Uterus (tissue), 3 donors: ENCODE measurements at regions not wholly inside any gene's neighbourhood (a gene's known extent, or its start where the extent isn't known, plus 50 kb on each side); places are given as distances from the start of the nearest gene placed in this dataset.
"Not testable (repeated sequence)": the region's sequence is repeated elsewhere in the genome, so short reads cannot be mapped to it uniquely, and the experiment has no call there.

ENCODE experiments used
- DNase-seq, 2 donors: peaks; one replicate each; pipeline ENCODE4 v3.0.0-alpha.2; 2019 to 2020
- H3K27ac ChIP-seq, 2 donors: fragments of 200-600 bp; sonication (generic); 1 replicate in 1 of 2; 2 replicates in 1 of 2; pipeline ENCODE4 v1.5.1; 2016 to 2018
- H3K27me3 ChIP-seq, 2 donors: fragments of 200-600 bp; sonication (generic); one replicate each; pipeline ENCODE4 v1.5.1; 2018 to 2019; ENCODE audit warnings: control low read depth in 1 of 2
- H3K36me3 ChIP-seq, 2 donors: fragments of 200-600 bp; sonication (generic); one replicate each; pipeline ENCODE4 v1.5.1; 2019; ENCODE audit warnings: control low read depth in 1 of 2
- H3K4me1 ChIP-seq, 2 donors: fragments of 200-600 bp; sonication (generic); one replicate each; pipeline ENCODE4 v1.5.1; 2018 to 2019; ENCODE audit warnings: control low read depth in 1 of 2
- H3K4me3 ChIP-seq, 2 donors: fragments of 200-600 bp; sonication (generic); 1 replicate in 1 of 2; 2 replicates in 1 of 2; pipeline ENCODE4 v1.5.1; 2018 to 2019; ENCODE audit warnings: mild to moderate bottlenecking in 1 of 2
- H3K9me3 ChIP-seq, 2 donors: fragments of 200-600 bp; sonication (generic); one replicate each; pipeline ENCODE4 v1.5.1; 2019; ENCODE audit warnings: control low read depth in 1 of 2
- POLR2A ChIP-seq, 2 donors: fragments of 450-650 bp; IDR thresholded peaks; one replicate each; pipeline ENCODE4 v1.6.1; 2016; ENCODE audit warnings: antibody characterized with exemption in 2 of 2, mild to moderate bottlenecking in 1 of 2, moderate library complexity in 1 of 2
- intact Hi-C: fragments of 100-400 bp; cut with DNase I; formaldehyde crosslinking; loops from one replicate; pipeline ENCODE4 v1.15.1; 2023; ENCODE audit warnings: low total_unique reads
- TF ChIP-seq, protein P1 (sequence below), 4 experiments: fragments of 200-600 bp in 2 of 4; fragments of 450-650 bp in 2 of 4; sonication (generic) in 2 of 4; IDR thresholded peaks; one replicate each; pipeline ENCODE4 v1.5.1; 2016 to 2019; ENCODE audit warnings: antibody characterized with exemption in 4 of 4, mild to moderate bottlenecking in 2 of 4, moderate library complexity in 1 of 4
- donor health status: DM: yes; HTN: yes; CAD: no.

DNA sequence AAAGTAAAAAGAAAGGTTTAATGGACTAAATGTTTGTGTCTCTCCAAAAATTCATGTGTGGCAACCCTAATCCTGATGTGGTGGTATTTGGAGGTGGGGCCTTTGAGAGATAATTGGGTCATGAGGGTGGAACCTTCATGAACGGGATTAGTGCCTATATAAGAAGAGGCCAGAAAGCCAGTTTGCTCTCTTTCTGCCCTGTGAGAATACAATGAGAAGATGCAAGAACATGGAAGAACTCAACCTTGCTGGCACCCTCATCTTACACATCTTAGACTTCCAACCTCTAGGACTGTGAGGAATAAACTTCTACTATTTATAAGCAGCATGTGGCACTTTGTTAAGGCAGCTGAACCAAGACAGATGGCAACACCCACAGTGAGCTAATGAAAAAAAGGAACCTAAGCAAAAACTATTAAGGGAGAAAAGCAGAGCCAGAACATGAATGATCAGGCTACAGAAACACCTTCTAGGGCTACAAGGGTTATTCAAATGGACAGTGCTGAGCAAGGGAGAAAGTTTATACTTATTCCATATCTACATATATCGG lies 159.5 kb downstream of the PLK2 start:
- Histone ChIP-seq H3K36me3 (no peaks in the 10 kb centered on the region), H3K4me3 (no peak overlapping the region), H3K4me1 (no peaks in the 10 kb centered on the region), H3K9me3 (no peaks in the 10 kb centered on the region), H3K27me3 (no peaks in the 10 kb centered on the region), H3K27ac (no peak overlapping the region)
- intact Hi-C loops = no loop called here
- DNase-seq = no peak
- TF ChIP-seq, protein P1, sequence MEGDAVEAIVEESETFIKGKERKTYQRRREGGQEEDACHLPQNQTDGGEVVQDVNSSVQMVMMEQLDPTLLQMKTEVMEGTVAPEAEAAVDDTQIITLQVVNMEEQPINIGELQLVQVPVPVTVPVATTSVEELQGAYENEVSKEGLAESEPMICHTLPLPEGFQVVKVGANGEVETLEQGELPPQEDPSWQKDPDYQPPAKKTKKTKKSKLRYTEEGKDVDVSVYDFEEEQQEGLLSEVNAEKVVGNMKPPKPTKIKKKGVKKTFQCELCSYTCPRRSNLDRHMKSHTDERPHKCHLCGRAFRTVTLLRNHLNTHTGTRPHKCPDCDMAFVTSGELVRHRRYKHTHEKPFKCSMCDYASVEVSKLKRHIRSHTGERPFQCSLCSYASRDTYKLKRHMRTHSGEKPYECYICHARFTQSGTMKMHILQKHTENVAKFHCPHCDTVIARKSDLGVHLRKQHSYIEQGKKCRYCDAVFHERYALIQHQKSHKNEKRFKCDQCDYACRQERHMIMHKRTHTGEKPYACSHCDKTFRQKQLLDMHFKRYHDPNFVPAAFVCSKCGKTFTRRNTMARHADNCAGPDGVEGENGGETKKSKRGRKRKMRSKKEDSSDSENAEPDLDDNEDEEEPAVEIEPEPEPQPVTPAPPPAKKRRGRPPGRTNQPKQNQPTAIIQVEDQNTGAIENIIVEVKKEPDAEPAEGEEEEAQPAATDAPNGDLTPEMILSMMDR (IDR thresholded peaks at IDR 0.05) = no peak
- TF ChIP-seq POLR2A (IDR thresholded peaks at IDR 0.05) = no peak

DNA sequence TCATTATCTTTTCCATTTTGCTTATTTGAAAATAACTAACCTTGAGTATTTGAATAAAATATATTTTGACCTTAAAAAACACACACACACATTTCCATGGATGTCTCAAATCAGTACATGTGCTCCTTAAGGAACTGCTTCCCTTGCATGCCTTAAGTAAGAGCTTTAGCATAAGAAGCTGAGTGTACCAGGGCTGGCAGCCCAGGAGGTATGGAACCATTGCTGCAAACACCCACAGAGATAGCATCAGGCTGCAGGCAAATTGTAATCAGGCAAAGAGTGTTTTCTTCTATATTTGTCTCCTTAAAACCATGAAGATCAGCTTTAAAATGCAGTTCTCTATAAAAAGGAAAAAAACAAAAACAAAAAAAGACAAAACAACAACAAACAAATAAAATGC lies 160.6 kb downstream of the PLK2 start:
- no peak for DNase-seq
- H3K4me1 ChIP-seq = no peaks in the 10 kb centered on the region
- H3K9me3 ChIP-seq = no peaks in the 10 kb centered on the region
- H3K4me3 ChIP-seq = no peak overlapping the region
- no peaks in the 10 kb centered on the region for H3K27me3 ChIP-seq
- TF ChIP-seq, protein P1 (IDR thresholded peaks at IDR 0.05) = no peak
- TF ChIP-seq POLR2A (IDR thresholded peaks at IDR 0.05) = no peak
- H3K27ac ChIP-seq = no peak overlapping the region
- intact Hi-C loops = no loop called here
- H3K36me3 ChIP-seq = no peaks in the 10 kb centered on the region

GRCh38 chr5:58294598-58295305 lies 165.1 kb downstream of the PLK2 start:
- no peaks in the 10 kb centered on the region for H3K4me1 ChIP-seq
- H3K27me3 ChIP-seq = no peaks in the 10 kb centered on the region
- intact Hi-C loops = no loop called here
- no peaks in the 10 kb centered on the region for H3K9me3 ChIP-seq
- TF ChIP-seq POLR2A (IDR thresholded peaks at IDR 0.05) = no peak
- TF ChIP-seq, protein P1 (IDR thresholded peaks at IDR 0.05) = no peak
- no peak for DNase-seq
- H3K4me3 ChIP-seq = no peak overlapping the region
- H3K36me3 ChIP-seq = no peaks in the 10 kb centered on the region
- no peak overlapping the region for H3K27ac ChIP-seq

DNA sequence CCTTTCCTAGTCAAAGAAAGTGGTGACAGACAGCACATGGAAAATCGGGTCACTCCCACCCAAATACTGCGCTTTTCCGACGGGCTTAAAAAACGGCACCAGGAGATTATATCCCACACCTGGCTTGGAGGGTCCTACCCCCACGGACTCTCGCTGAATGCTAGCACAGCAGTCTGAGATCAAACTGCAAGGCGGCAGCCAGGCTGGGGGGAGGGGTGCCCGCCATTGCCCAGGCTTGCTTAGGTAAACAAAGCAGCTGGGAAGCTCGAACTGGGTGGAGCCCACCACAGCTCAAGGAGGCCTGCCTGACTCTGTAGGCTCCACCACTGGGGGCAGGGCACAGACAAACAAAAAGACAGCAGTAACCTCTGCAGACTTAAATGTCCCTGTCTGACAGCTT lies 171.6 kb downstream of the PLK2 start:
- not testable (repeated sequence) for H3K27me3 ChIP-seq

DNA sequence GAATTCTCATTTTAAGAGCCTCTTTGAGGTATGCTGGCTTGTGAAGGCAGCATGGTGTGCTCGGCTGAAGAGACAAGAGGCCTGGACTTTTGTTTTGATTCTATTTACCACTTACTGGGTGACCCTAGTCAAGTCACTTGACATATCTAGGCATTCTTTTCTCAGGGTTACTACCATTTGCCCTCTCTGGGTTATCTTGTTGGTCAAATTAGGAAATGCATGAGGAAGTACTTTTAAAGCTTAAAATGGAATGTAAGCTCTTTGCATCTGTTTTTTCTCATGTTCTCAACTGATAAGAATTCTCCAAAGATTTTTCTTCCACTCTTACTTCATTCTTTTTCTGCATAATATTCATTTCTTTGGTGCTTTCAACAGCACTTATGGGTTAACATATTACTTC lies 173.1 kb downstream of the PLK2 start:
- DNase-seq = no peak
- Histone ChIP-seq H3K27me3 (no peaks in the 10 kb centered on the region), H3K27ac (no peak overlapping the region), H3K36me3 (no peaks in the 10 kb centered on the region), H3K4me3 (no peak overlapping the region), H3K4me1 (no peaks in the 10 kb centered on the region), H3K9me3 (no peaks in the 10 kb centered on the region)
- intact Hi-C loops = no loop called here
- TF ChIP-seq POLR2A (IDR thresholded peaks at IDR 0.05) = no peak
- TF ChIP-seq, protein P1 (IDR thresholded peaks at IDR 0.05) = no peak

More for the DNA sequence above, 171.6 kb downstream of the PLK2 start:
- H3K27ac ChIP-seq, H3K4me1 ChIP-seq, DNase-seq, H3K36me3 ChIP-seq, H3K4me3 ChIP-seq, H3K9me3 ChIP-seq, intact Hi-C loops: not testable (repeated sequence)
